ENCODE measurements at regions not wholly inside any gene's neighbourhood (a gene's known extent, or its start where the extent isn't known, plus 50 kb on each side); places are given as distances from the start of the nearest gene placed in this dataset.

GRCh38 chr10:21170216-21170615 lies 273.1 kb upstream of the NEBL start:
- no peak for TF ChIP-seq YY1 (IDR thresholded peaks at IDR 0.05; ENCODE audit: low read depth)

GRCh38 chr10:21169271-21169670 lies 272.2 kb upstream of the NEBL start:
- TF ChIP-seq YY1 (IDR thresholded peaks at IDR 0.05; ENCODE audit: low read depth) (no peak), TAF1 (IDR thresholded peaks at IDR 0.05; ENCODE audit: low read depth) (no peak), CREB1 (IDR thresholded peaks at IDR 0.05; ENCODE audit: low read depth) (no peak), TCF12 (IDR thresholded peaks at IDR 0.05; ENCODE audit: low read depth) (no peak), MAX (IDR thresholded peaks at IDR 0.05) (no peak), CEBPB (IDR thresholded peaks at IDR 0.05) (no peak), USF1 (IDR thresholded peaks at IDR 0.05) (no peak), ZBTB7A (IDR thresholded peaks at IDR 0.05; ENCODE audit: low read depth) (no peak), EGR1 (IDR thresholded peaks at IDR 0.05) (no peak), EP300 (IDR thresholded peaks at IDR 0.05; ENCODE audit: borderline replicate concordance) (no peak), RAD21 (IDR thresholded peaks at IDR 0.05; ENCODE audit: low read depth) (no peak), TEAD4 (IDR thresholded peaks at IDR 0.05) (no peak), REST (IDR thresholded peaks at IDR 0.05; ENCODE audit: low read depth) (no peak), NFIC (IDR thresholded peaks at IDR 0.05) (no peak)

GRCh38 chr10:21167288-21168010 lies 270.3 kb upstream of the NEBL start:
- TF ChIP-seq TAF1 (IDR thresholded peaks at IDR 0.05; ENCODE audit: low read depth) (no peak), TCF12 (IDR thresholded peaks at IDR 0.05; ENCODE audit: low read depth) (no peak), CEBPB (IDR thresholded peaks at IDR 0.05) (no peak), RAD21 (IDR thresholded peaks at IDR 0.05; ENCODE audit: low read depth) (no peak), EGR1 (IDR thresholded peaks at IDR 0.05) (no peak), ZBTB7A (IDR thresholded peaks at IDR 0.05; ENCODE audit: low read depth) (no peak), YY1 (IDR thresholded peaks at IDR 0.05; ENCODE audit: low read depth) (no peak)

GRCh38 chr10:21166557-21167287 lies 269.6 kb upstream of the NEBL start:
- TF ChIP-seq TEAD4 (IDR thresholded peaks at IDR 0.05) (no peak), NFIC (IDR thresholded peaks at IDR 0.05) (no peak), CEBPB (IDR thresholded peaks at IDR 0.05) (no peak), ZBTB7A (IDR thresholded peaks at IDR 0.05; ENCODE audit: low read depth) (no peak), EP300 (IDR thresholded peaks at IDR 0.05; ENCODE audit: borderline replicate concordance) (no peak), TAF1 (IDR thresholded peaks at IDR 0.05; ENCODE audit: low read depth) (no peak), EGR1 (IDR thresholded peaks at IDR 0.05) (no peak), FOXM1 (IDR thresholded peaks at IDR 0.05; ENCODE audit: borderline replicate concordance, low read depth) (no peak), REST (IDR thresholded peaks at IDR 0.05; ENCODE audit: low read depth) (no peak), YY1 (IDR thresholded peaks at IDR 0.05; ENCODE audit: low read depth) (no peak), CREB1 (IDR thresholded peaks at IDR 0.05; ENCODE audit: low read depth) (no peak), USF1 (IDR thresholded peaks at IDR 0.05) (no peak), RAD21 (IDR thresholded peaks at IDR 0.05; ENCODE audit: low read depth) (no peak), MAX (IDR thresholded peaks at IDR 0.05) (no peak), TCF12 (IDR thresholded peaks at IDR 0.05; ENCODE audit: low read depth) (no peak)

- no peak for TF ChIP-seq YY1 (IDR thresholded peaks at IDR 0.05; ENCODE audit: low read depth)
- TF ChIP-seq USF1 (IDR thresholded peaks at IDR 0.05) = no peak
- no peak for TF ChIP-seq EP300 (IDR thresholded peaks at IDR 0.05; ENCODE audit: borderline replicate concordance)
Measured at GRCh38 chr10:21165489-21165888, 268.4 kb upstream of the NEBL start.

Data from Ishikawa (cell line).